ENCODE measurements at regions not wholly inside any gene's neighbourhood (a gene's known extent, or its start where the extent isn't known, plus 50 kb on each side); places are given as distances from the start of the nearest gene placed in this dataset.

- TF ChIP-seq CHD7 (IDR thresholded peaks at IDR 0.05; ENCODE audit: insufficient replicate concordance, low read length): no peak
- TF ChIP-seq RNF2 (IDR thresholded peaks at IDR 0.05; ENCODE audit: borderline replicate concordance, low read depth, low read length, missing control alignments, poor library complexity, severe bottlenecking): no peak
- TF ChIP-seq ASH2L (IDR thresholded peaks at IDR 0.05; ENCODE audit: low read length): no peak
- TF ChIP-seq JUN (IDR thresholded peaks at IDR 0.05; ENCODE audit: low read depth, low read length): no peak
- no peak for TF ChIP-seq NANOG (IDR thresholded peaks at IDR 0.05; ENCODE audit: insufficient read depth, low read depth, low read length, poor library complexity, severe bottlenecking)
- no peak for TF ChIP-seq CTCF (IDR thresholded peaks at IDR 0.05; ENCODE audit: control extremely low read depth in 1 of 3, insufficient read depth in 1 of 3, low read depth in 1 of 3, low read length in 3 of 3)
- no peak for TF ChIP-seq E2F6 (IDR thresholded peaks at IDR 0.05)
Observed at GRCh38 chr6:19160081-19160730, 677.0 kb upstream of the ID4 start (continued).

Data from H1 (cell line).